Uterus (tissue), 3 donors: ENCODE measurements at regions not wholly inside any gene's neighbourhood (a gene's known extent, or its start where the extent isn't known, plus 50 kb on each side); places are given as distances from the start of the nearest gene placed in this dataset.

Experiments used
- DNase-seq, 2 donors: peaks; one replicate each; pipeline ENCODE4 v3.0.0-alpha.2; 2019 to 2020
- H3K27ac ChIP-seq, 2 donors: fragments of 200-600 bp; sonication (generic); 1 replicate in 1 of 2; 2 replicates in 1 of 2; pipeline ENCODE4 v1.5.1; 2016 to 2018
- H3K27me3 ChIP-seq, 2 donors: fragments of 200-600 bp; sonication (generic); one replicate each; pipeline ENCODE4 v1.5.1; 2018 to 2019; ENCODE audit warnings: control low read depth in 1 of 2
- H3K36me3 ChIP-seq, 2 donors: fragments of 200-600 bp; sonication (generic); one replicate each; pipeline ENCODE4 v1.5.1; 2019; ENCODE audit warnings: control low read depth in 1 of 2
- H3K4me1 ChIP-seq, 2 donors: fragments of 200-600 bp; sonication (generic); one replicate each; pipeline ENCODE4 v1.5.1; 2018 to 2019; ENCODE audit warnings: control low read depth in 1 of 2
- H3K4me3 ChIP-seq, 2 donors: fragments of 200-600 bp; sonication (generic); 1 replicate in 1 of 2; 2 replicates in 1 of 2; pipeline ENCODE4 v1.5.1; 2018 to 2019; ENCODE audit warnings: mild to moderate bottlenecking in 1 of 2
- H3K9me3 ChIP-seq, 2 donors: fragments of 200-600 bp; sonication (generic); one replicate each; pipeline ENCODE4 v1.5.1; 2019; ENCODE audit warnings: control low read depth in 1 of 2
- CTCF ChIP-seq, 4 experiments: fragments of 200-600 bp in 2 of 4; fragments of 450-650 bp in 2 of 4; sonication (generic) in 2 of 4; IDR thresholded peaks; one replicate each; pipeline ENCODE4 v1.5.1; 2016 to 2019; ENCODE audit warnings: antibody characterized with exemption in 4 of 4, mild to moderate bottlenecking in 2 of 4, moderate library complexity in 1 of 4
- POLR2A ChIP-seq, 2 donors: fragments of 450-650 bp; IDR thresholded peaks; one replicate each; pipeline ENCODE4 v1.6.1; 2016; ENCODE audit warnings: antibody characterized with exemption in 2 of 2, mild to moderate bottlenecking in 1 of 2, moderate library complexity in 1 of 2
- intact Hi-C: fragments of 100-400 bp; cut with DNase I; formaldehyde crosslinking; loops from one replicate; pipeline ENCODE4 v1.15.1; 2023; ENCODE audit warnings: low total_unique reads
- donor health status: DM: yes; HTN: yes; CAD: no.

DNA sequence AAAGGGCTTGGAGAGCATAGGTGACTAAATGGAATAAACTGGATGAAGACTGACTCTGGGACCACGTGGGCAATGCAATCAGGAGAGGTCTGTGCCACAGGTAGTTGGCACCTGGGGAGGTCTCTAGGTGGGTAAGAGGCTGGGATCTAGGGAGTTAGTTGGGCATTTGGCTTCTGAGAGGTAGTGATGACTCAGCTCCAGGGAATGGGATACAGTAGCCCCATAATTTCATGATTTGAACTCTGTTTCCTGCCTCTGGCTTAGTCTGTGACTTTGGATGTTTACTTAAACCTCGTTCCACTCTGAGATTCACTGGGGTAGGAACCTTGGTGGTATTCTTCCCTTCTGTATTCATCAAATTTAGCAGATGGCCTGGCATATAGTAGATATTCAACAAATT lies 240.8 kb downstream of the KIF4B start:
- intact Hi-C loops: no loop called here
- Histone ChIP-seq H3K9me3 (no peaks in the 10 kb centered on the region), H3K27me3 (no peaks in the 10 kb centered on the region), H3K27ac (no peak overlapping the region), H3K4me1 (no peaks in the 10 kb centered on the region), H3K4me3 (no peak overlapping the region), H3K36me3 (no peaks in the 10 kb centered on the region)
- DNase-seq: no peak
- TF ChIP-seq CTCF (IDR thresholded peaks at IDR 0.05): no peak
- TF ChIP-seq POLR2A (IDR thresholded peaks at IDR 0.05): no peak

- no peak for DNase-seq
Measured at GRCh38 chr5:155258161-155258560, 244.6 kb downstream of the KIF4B start.

DNA sequence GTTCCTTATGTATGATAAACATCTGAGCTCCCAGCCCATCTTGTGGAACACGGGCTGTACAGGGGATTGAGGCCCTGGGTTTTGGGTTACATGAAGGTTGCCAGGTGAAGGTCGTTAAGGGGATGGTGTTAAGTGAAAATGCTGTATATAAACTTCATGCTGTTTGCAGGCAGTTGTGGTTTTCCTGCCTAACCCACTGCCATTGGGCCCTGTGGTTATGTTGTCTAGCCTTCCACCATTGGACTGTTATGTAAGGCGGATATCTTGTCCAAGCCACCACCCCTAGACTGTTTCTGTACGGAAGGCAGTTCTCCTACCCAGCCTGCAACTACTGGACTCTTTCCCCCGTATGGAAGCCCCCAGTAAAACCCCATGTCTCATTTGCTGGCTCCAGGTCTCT lies 246.1 kb downstream of the KIF4B start:
- Histone ChIP-seq H3K4me3 (no peak overlapping the region), H3K27me3 (no peaks in the 10 kb centered on the region), H3K27ac (no peak overlapping the region), H3K9me3 (no peaks in the 10 kb centered on the region), H3K4me1 (no peaks in the 10 kb centered on the region), H3K36me3 (no peaks in the 10 kb centered on the region)
- TF ChIP-seq CTCF (IDR thresholded peaks at IDR 0.05): no peak
- TF ChIP-seq POLR2A (IDR thresholded peaks at IDR 0.05): no peak
- no peak for DNase-seq
- intact Hi-C loops: no loop called here

More at GRCh38 chr5:155258161-155258560, 244.6 kb downstream of the KIF4B start:
- TF ChIP-seq CTCF (IDR thresholded peaks at IDR 0.05) (no peak), POLR2A (IDR thresholded peaks at IDR 0.05) (no peak)
- Histone ChIP-seq H3K36me3 (no peaks in the 10 kb centered on the region), H3K27ac (no peak overlapping the region), H3K27me3 (no peaks in the 10 kb centered on the region), H3K4me3 (no peak overlapping the region), H3K4me1 (no peaks in the 10 kb centered on the region), H3K9me3 (no peaks in the 10 kb centered on the region)
- intact Hi-C loops: no loop called here

DNA sequence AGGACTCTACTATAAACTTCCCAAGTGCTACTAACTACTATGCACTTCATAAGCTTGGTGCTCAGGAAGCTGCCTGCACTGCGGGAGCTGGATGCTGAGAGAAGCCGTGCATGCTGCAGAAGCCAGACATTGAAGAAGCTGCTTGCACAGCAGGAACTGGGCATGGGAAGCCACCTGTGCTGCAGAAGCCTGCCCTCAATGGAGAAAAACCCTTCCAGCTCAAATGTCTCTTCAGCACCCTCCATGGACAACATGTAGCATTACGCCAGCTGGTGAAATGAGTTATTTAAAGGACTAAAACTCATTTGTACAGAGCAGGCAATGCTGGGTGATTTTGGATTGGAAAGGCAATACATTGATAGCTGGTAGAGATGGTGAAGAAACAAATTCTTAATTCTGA lies 247.2 kb downstream of the KIF4B start:
- intact Hi-C loops: no loop called here
- Histone ChIP-seq H3K27ac (no peak overlapping the region), H3K27me3 (no peaks in the 10 kb centered on the region), H3K36me3 (no peaks in the 10 kb centered on the region), H3K4me1 (no peaks in the 10 kb centered on the region), H3K4me3 (no peak overlapping the region), H3K9me3 (no peaks in the 10 kb centered on the region)
- no peak for TF ChIP-seq CTCF (IDR thresholded peaks at IDR 0.05)
- no peak for DNase-seq

DNA sequence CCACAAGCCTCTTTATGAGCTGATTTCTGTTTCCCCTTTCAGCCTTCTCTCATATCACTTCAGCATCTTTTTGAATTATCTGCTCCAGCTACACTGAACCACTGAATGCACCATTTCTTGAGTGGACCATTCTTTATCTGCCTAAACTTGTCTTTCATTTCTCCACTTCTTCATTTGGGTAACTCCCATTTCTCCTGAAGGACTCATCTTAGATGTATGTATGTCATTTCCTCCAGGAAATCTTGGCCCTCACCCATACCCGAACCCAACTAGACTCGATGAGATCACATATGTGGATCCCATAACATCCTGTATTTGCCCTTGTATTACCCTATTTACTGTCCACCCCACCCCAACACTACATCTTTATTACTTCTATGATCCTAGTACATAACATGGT lies 249.8 kb downstream of the KIF4B start:
- Histone ChIP-seq H3K4me1 (no peaks in the 10 kb centered on the region), H3K27me3 (no peaks in the 10 kb centered on the region), H3K4me3 (no peak overlapping the region), H3K9me3 (no peaks in the 10 kb centered on the region), H3K36me3 (no peaks in the 10 kb centered on the region), H3K27ac (no peak overlapping the region)
- TF ChIP-seq POLR2A (IDR thresholded peaks at IDR 0.05) (no peak), CTCF (IDR thresholded peaks at IDR 0.05) (no peak)
- no peak for DNase-seq
- intact Hi-C loops: no loop called here
